ENCODE measurements at regions not wholly inside any gene's neighbourhood (a gene's known extent, or its start where the extent isn't known, plus 50 kb on each side); places are given as distances from the start of the nearest gene placed in this dataset.

GRCh38 chr6:30826961-30827342 is 57.4 kb upstream of the DDR1 start:
- DNase-seq (ENCODE audit: low read depth in 1 of 2, low spot score in 1 of 2), result no peak
- Histone ChIP-seq H3K4me1 (ENCODE audit: low read depth) (peaks cover 15% of the 10 kb centered on the region), H3K9me3 (ENCODE audit: low read depth) (no peaks in the 10 kb centered on the region), H3K4me3 (no peak overlapping the region), H3K27ac (no peak overlapping the region), H3K36me3 (no peaks in the 10 kb centered on the region), H3K27me3 (no peaks in the 10 kb centered on the region)
- no peak for TF ChIP-seq CTCF (IDR thresholded peaks at IDR 0.05; ENCODE audit: low read depth, low read length)

- Histone ChIP-seq H3K4me1 (ENCODE audit: low read depth) (peaks cover 28% of the 10 kb centered on the region), H3K27me3 (no peaks in the 10 kb centered on the region), H3K9me3 (ENCODE audit: low read depth) (no peaks in the 10 kb centered on the region), H3K36me3 (no peaks in the 10 kb centered on the region), H3K4me3 (no peak overlapping the region), H3K27ac (no peak overlapping the region)
- DNase-seq (ENCODE audit: low read depth in 1 of 2, low spot score in 1 of 2), result no peak
- no peak for TF ChIP-seq CTCF (IDR thresholded peaks at IDR 0.05; ENCODE audit: low read depth, low read length)
Observed at GRCh38 chr6:30824698-30825097, 59.6 kb upstream of the DDR1 start.

- Histone ChIP-seq H3K36me3 (no peaks in the 10 kb centered on the region), H3K4me1 (ENCODE audit: low read depth) (peaks cover 34% of the 10 kb centered on the region), H3K27ac (no peak overlapping the region), H3K9me3 (ENCODE audit: low read depth) (no peaks in the 10 kb centered on the region), H3K27me3 (no peaks in the 10 kb centered on the region), H3K4me3 (no peak overlapping the region)
- TF ChIP-seq CTCF (IDR thresholded peaks at IDR 0.05; ENCODE audit: low read depth, low read length), result no peak
- DNase-seq (ENCODE audit: low read depth in 1 of 2, low spot score in 1 of 2), result no peak
Observed at GRCh38 chr6:30823534-30823865, 60.8 kb upstream of the DDR1 start.

- Histone ChIP-seq H3K27ac (peak overlapping the region; percentile 73), H3K4me3 (no peak overlapping the region), H3K27me3 (no peaks in the 10 kb centered on the region), H3K9me3 (ENCODE audit: low read depth) (no peaks in the 10 kb centered on the region), H3K36me3 (no peaks in the 10 kb centered on the region), H3K4me1 (ENCODE audit: low read depth) (peaks cover 31% of the 10 kb centered on the region)
- DNase-seq (ENCODE audit: low read depth in 1 of 2, low spot score in 1 of 2), result peak; percentile 30 to 71
- TF ChIP-seq CTCF (IDR thresholded peaks at IDR 0.05; ENCODE audit: low read depth, low read length), result peak; percentile 55
Observed at GRCh38 chr6:30821862-30822784, 62.2 kb upstream of the DDR1 start.

- H3K4me3 ChIP-seq, result no peak overlapping the region
- no peaks in the 10 kb centered on the region for H3K36me3 ChIP-seq
- no peaks in the 10 kb centered on the region for H3K27me3 ChIP-seq
- peak overlapping the region; percentile 28 for H3K27ac ChIP-seq
- no peaks in the 10 kb centered on the region for H3K9me3 ChIP-seq (ENCODE audit: low read depth)
- peak in 1 of 2 donors; percentile 67 for DNase-seq (ENCODE audit: low read depth in 1 of 2, low spot score in 1 of 2)
- peak; percentile 8 for TF ChIP-seq CTCF (IDR thresholded peaks at IDR 0.05; ENCODE audit: low read depth, low read length)
- peaks cover 31% of the 10 kb centered on the region for H3K4me1 ChIP-seq (ENCODE audit: low read depth)
Observed at GRCh38 chr6:30820193-30820592, 64.1 kb upstream of the DDR1 start.

All from cardiac muscle cell (in vitro differentiated cells and primary cell).